Endodermal cell (in vitro differentiated cells): ENCODE measurements at regions not wholly inside any gene's neighbourhood (a gene's known extent, or its start where the extent isn't known, plus 50 kb on each side); places are given as distances from the start of the nearest gene placed in this dataset.

Source experiments
- DNase-seq: peaks from one replicate; pipeline ENCODE4 v3.0.0-alpha.2; 2017
- H3K27ac ChIP-seq: 2 replicates; pipeline ENCODE4 v1.5.1; 2013; ENCODE audit warnings: mild to moderate bottlenecking, low read depth, low read length, moderate library complexity
- H3K27me3 ChIP-seq: 2 replicates; pipeline ENCODE4 v1.6.1; 2013; ENCODE audit warnings: mild to moderate bottlenecking, low read length, moderate library complexity; ENCODE audit not compliant: insufficient read depth, control insufficient read depth, poor library complexity, severe bottlenecking
- H3K36me3 ChIP-seq: 2 replicates; pipeline ENCODE4 v1.7.0; 2013; ENCODE audit warnings: mild to moderate bottlenecking, low read length, moderate library complexity; ENCODE audit not compliant: control insufficient read depth, insufficient read depth
- H3K4me1 ChIP-seq: one replicate; pipeline ENCODE4 v1.7.0; 2013; ENCODE audit warnings: low read length; ENCODE audit not compliant: control insufficient read depth, insufficient read depth
- H3K4me3 ChIP-seq: 2 replicates; pipeline ENCODE4 v1.5.1; 2013; ENCODE audit warnings: mild to moderate bottlenecking, low read length, moderate library complexity
- H3K9ac ChIP-seq: 2 replicates; pipeline ENCODE4 v1.6.1; 2013; ENCODE audit warnings: mild to moderate bottlenecking, low read length, moderate library complexity; ENCODE audit not compliant: poor library complexity, severe bottlenecking; ENCODE audit errors: extremely low read depth
- H3K9me3 ChIP-seq: 2 replicates; pipeline ENCODE4 v1.6.1; 2013; ENCODE audit warnings: mild to moderate bottlenecking, low read length, moderate library complexity; ENCODE audit not compliant: control insufficient read depth
- H3K27ac Mint-ChIP-seq: 2 replicates; pipeline ENCODE4 v1.8.0; 2020; ENCODE audit warnings: mixed read lengths
- H3K27me3 Mint-ChIP-seq: 2 replicates; pipeline ENCODE4 v1.8.0; 2021; ENCODE audit warnings: mild to moderate bottlenecking, mixed read lengths; ENCODE audit not compliant: insufficient read depth
- H3K36me3 Mint-ChIP-seq: 2 replicates; pipeline ENCODE4 v1.8.0; 2020; ENCODE audit warnings: low read depth, mixed read lengths
- H3K4me1 Mint-ChIP-seq: 2 replicates; pipeline ENCODE4 v1.8.0; 2020; ENCODE audit warnings: mixed read lengths
- H3K4me3 Mint-ChIP-seq: 2 replicates; pipeline ENCODE4 v1.8.0; 2020; ENCODE audit warnings: mild to moderate bottlenecking, moderate library complexity, mixed read lengths
- H3K9me3 Mint-ChIP-seq: 2 replicates; pipeline ENCODE4 v1.8.0; 2020; ENCODE audit warnings: mild to moderate bottlenecking, mixed read lengths
- CTCF ChIP-seq: fragments of 200-600 bp; sonication (generic); conservative IDR thresholded peaks from 2 replicates; pipeline ENCODE4 v1.5.0; 2021; ENCODE audit warnings: antibody characterized with exemption, mild to moderate bottlenecking
- WGBS, 2 experiments: methylation state at CpG; one replicate each; pipeline versions ENCODE4 v1.1.5 to v1.1.7; 2013; ENCODE audit warnings: missing lambda C conversion rate in 2 of 2, mixed read lengths in 1 of 2; ENCODE audit not compliant: insufficient coverage in 1 of 2, insufficient read length in 1 of 2; 5-methylcytosine and 5-hydroxymethylcytosine counted together

GRCh38 chr1:99573431-99574217 lies 72.3 kb upstream of the PALMD start:
- no peaks in the 10 kb centered on the region for H3K4me1 ChIP-seq
- no peak overlapping the region for H3K4me3 Mint-ChIP-seq
- no peak overlapping the region for H3K9ac ChIP-seq

GRCh38 chr1:99577313-99577712 lies 68.6 kb upstream of the PALMD start:
- H3K4me1 Mint-ChIP-seq: peaks cover 25% of the 10 kb centered on the region
- no peak overlapping the region for H3K4me3 Mint-ChIP-seq
- TF ChIP-seq CTCF: no peak
- H3K27ac ChIP-seq: no peak overlapping the region
- no peaks in the 10 kb centered on the region for H3K9me3 ChIP-seq
- H3K9me3 Mint-ChIP-seq: no peaks in the 10 kb centered on the region
- peaks cover 8% of the 10 kb centered on the region for H3K4me1 ChIP-seq
- no peak overlapping the region for H3K4me3 ChIP-seq
- no peak overlapping the region for H3K9ac ChIP-seq
- no peaks in the 10 kb centered on the region for H3K36me3 Mint-ChIP-seq
- WGBS, 2 experiments: 89% methylated on average over 2 of the region's 3 CpGs; no CpG with 5 or more reads in 1 of the 2 experiments
- no peak overlapping the region for H3K27ac Mint-ChIP-seq
- H3K36me3 ChIP-seq: no peaks in the 10 kb centered on the region
- no peak for DNase-seq
- no peaks in the 10 kb centered on the region for H3K27me3 Mint-ChIP-seq
- no peaks in the 10 kb centered on the region for H3K27me3 ChIP-seq

More at GRCh38 chr1:99573431-99574217, 72.3 kb upstream of the PALMD start:
- Mint-ChIP-seq H3K9me3 (no peaks in the 10 kb centered on the region), H3K27me3 (no peaks in the 10 kb centered on the region), H3K36me3 (no peaks in the 10 kb centered on the region), H3K27ac (no peak overlapping the region), H3K4me1 (peaks cover 9% of the 10 kb centered on the region)
- Histone ChIP-seq H3K4me3 (no peak overlapping the region), H3K36me3 (no peaks in the 10 kb centered on the region), H3K27ac (no peak overlapping the region), H3K9me3 (no peaks in the 10 kb centered on the region), H3K27me3 (no peaks in the 10 kb centered on the region)
- no peak for TF ChIP-seq CTCF
- WGBS, 2 experiments: 90 to 94% methylated on average over 2 to 3 of the region's 3 CpGs
- DNase-seq: no peak

GRCh38 chr1:99579691-99580172 lies 66.2 kb upstream of the PALMD start:
- H3K4me1 Mint-ChIP-seq: peaks cover 25% of the 10 kb centered on the region
- DNase-seq: no peak
- H3K4me3 Mint-ChIP-seq: no peak overlapping the region
- TF ChIP-seq CTCF: no peak
- no peaks in the 10 kb centered on the region for H3K27me3 ChIP-seq
- no peaks in the 10 kb centered on the region for H3K36me3 Mint-ChIP-seq
- WGBS, 2 experiments: 60 to 70% methylated on average over 1 of the region's 2 CpGs
- H3K4me3 ChIP-seq: no peak overlapping the region
- H3K36me3 ChIP-seq: no peaks in the 10 kb centered on the region
- no peaks in the 10 kb centered on the region for H3K27me3 Mint-ChIP-seq
- H3K9me3 Mint-ChIP-seq: no peaks in the 10 kb centered on the region
- peaks cover 8% of the 10 kb centered on the region for H3K4me1 ChIP-seq
- no peak overlapping the region for H3K9ac ChIP-seq
- H3K9me3 ChIP-seq: no peaks in the 10 kb centered on the region
- H3K27ac ChIP-seq: no peak overlapping the region
- no peak overlapping the region for H3K27ac Mint-ChIP-seq
